Ovary (tissue), 7 donors: ENCODE measurements at regions not wholly inside any gene's neighbourhood (a gene's known extent, or its start where the extent isn't known, plus 50 kb on each side); places are given as distances from the start of the nearest gene placed in this dataset.

ENCODE experiments used
- DNase-seq, 5 donors: peaks; one replicate each; pipeline ENCODE4 v3.0.0-alpha.2; 2019 to 2020
- H3K27ac ChIP-seq, 2 donors: fragments of 200-600 bp; one replicate each; pipeline versions ENCODE4 v1.5.1 to v1.8.0; 2019 to 2022
- H3K27me3 ChIP-seq: fragments of 200-600 bp; one replicate; pipeline ENCODE4 v1.8.0; 2022
- H3K36me3 ChIP-seq: fragments of 200-600 bp; sonication (generic); one replicate; pipeline ENCODE4 v1.5.1; 2019
- H3K4me1 ChIP-seq: one replicate; pipeline ENCODE4 v1.8.1; 2013; ENCODE audit warnings: mild to moderate bottlenecking, moderate library complexity; ENCODE audit not compliant: insufficient read depth
- H3K4me3 ChIP-seq: fragments of 200-600 bp; sonication (generic); one replicate; pipeline ENCODE4 v1.5.1; 2017
- H3K9me3 ChIP-seq, 2 donors: fragments of 200-600 bp in 1 of 2; sonication (generic) in 1 of 2; one replicate each; pipeline versions ENCODE4 v1.5.1 to v1.8.1; 2013 to 2019; ENCODE audit warnings: mild to moderate bottlenecking in 1 of 2, moderate library complexity in 1 of 2
- EP300 ChIP-seq: sonication (generic); formaldehyde crosslinking; IDR thresholded peaks from one replicate; pipeline ENCODE4 v1.6.1; 2017; ENCODE audit warnings: antibody characterized with exemption
- POLR2A ChIP-seq: fragments of 450-650 bp; IDR thresholded peaks from one replicate; pipeline ENCODE4 v1.6.1; 2017; ENCODE audit warnings: antibody characterized with exemption, mild to moderate bottlenecking, moderate library complexity
- WGBS, 3 donors: extraction: QIAGEN DNeasy Blood & Tissue Kit in 1 of 3; methylation state at CpG; one replicate each; pipeline versions ENCODE4 v1.1.5 to v1.1.7; 2013 to 2017; 5-methylcytosine and 5-hydroxymethylcytosine counted together
- intact Hi-C, 4 donors: fragments of 100-400 bp; cut with DNase I; formaldehyde crosslinking; loops; one replicate each; pipeline versions ENCODE4 v1.11.0 to v1.15.1; 2022 to 2023
- TF ChIP-seq, protein P1 (sequence below), 3 donors: fragments of 450-650 bp in 2 of 3; fragments of 200-600 bp in 1 of 3; IDR thresholded peaks; one replicate each; pipeline versions ENCODE4 v1.5.1 to v1.8.0; 2016 to 2022; ENCODE audit warnings: antibody characterized with exemption in 3 of 3, mild to moderate bottlenecking in 1 of 3
- donor health status: DM: no; HTN: no; CAD: no; lungs with moderate emphysema.
- donor health status: DM: no; HTN: no; CAD: no.
- donor health status: Bipolar disorder and iron deficiency.
- donor health status: DM: no; HTN: no; CAD: no.
- donor health status: DM: yes; HTN: yes; CAD: no.

DNA sequence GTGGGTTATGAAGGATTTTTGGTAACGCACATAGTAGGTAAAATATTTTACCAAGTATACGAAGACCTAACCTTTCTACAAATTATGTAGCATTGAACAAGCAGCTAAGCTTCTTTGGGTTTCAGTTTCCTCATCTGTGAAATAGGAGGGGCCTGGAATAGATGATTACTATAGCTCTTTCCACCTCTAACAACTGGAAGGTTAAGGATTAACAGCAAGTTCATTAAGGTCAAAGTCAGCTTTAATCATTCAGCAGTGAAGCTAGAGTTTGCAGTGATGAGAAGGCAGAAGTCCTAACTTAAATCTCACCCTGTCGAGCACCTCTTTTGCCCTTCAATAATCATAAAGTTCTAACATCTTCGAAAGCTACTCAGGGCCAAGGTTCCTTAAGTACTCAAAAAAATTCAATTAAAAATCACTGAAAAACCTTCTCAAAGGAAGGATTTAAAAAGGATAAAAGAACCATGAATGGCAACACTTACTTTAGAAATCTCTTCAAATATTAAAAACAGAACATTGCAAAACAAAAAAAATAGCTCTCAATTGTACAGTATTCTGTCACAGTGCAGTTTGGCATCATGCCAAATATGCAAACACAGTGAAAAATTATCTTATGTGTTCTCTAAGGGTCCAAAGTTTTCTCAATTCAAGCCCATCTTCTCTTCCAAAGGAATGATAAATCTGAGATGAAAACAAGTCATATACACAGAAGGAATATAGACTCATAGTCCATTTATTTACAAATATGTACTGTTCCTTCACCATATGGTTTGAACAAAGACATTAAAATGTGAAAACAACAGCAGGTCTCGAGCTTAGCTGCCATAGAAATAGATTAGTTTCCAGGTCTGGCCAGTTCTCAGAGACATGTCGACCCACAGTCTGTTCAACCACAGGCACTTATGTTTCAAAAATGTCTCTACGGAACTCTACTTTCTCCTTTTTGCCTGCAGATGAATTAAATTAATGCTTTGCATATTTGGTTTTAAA lies 152.0 kb upstream of the SLC13A1 start:
- H3K4me3 ChIP-seq = no peak overlapping the region
- no peaks in the 10 kb centered on the region for H3K27me3 ChIP-seq
- no peak overlapping the region for H3K27ac ChIP-seq
- DNase-seq = no peak
- no peaks in the 10 kb centered on the region for H3K9me3 ChIP-seq
- no peak for TF ChIP-seq POLR2A
- no peak for TF ChIP-seq EP300
- TF ChIP-seq, protein P1, sequence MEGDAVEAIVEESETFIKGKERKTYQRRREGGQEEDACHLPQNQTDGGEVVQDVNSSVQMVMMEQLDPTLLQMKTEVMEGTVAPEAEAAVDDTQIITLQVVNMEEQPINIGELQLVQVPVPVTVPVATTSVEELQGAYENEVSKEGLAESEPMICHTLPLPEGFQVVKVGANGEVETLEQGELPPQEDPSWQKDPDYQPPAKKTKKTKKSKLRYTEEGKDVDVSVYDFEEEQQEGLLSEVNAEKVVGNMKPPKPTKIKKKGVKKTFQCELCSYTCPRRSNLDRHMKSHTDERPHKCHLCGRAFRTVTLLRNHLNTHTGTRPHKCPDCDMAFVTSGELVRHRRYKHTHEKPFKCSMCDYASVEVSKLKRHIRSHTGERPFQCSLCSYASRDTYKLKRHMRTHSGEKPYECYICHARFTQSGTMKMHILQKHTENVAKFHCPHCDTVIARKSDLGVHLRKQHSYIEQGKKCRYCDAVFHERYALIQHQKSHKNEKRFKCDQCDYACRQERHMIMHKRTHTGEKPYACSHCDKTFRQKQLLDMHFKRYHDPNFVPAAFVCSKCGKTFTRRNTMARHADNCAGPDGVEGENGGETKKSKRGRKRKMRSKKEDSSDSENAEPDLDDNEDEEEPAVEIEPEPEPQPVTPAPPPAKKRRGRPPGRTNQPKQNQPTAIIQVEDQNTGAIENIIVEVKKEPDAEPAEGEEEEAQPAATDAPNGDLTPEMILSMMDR (IDR thresholded peaks at IDR 0.05) = no peak
- no peaks in the 10 kb centered on the region for H3K4me1 ChIP-seq
- no peaks in the 10 kb centered on the region for H3K36me3 ChIP-seq
- 68 to 72% (median 72%) methylated on average over 7 of the region's 7 CpGs for WGBS, 3 donors
- intact Hi-C loops = no loop called here

DNA sequence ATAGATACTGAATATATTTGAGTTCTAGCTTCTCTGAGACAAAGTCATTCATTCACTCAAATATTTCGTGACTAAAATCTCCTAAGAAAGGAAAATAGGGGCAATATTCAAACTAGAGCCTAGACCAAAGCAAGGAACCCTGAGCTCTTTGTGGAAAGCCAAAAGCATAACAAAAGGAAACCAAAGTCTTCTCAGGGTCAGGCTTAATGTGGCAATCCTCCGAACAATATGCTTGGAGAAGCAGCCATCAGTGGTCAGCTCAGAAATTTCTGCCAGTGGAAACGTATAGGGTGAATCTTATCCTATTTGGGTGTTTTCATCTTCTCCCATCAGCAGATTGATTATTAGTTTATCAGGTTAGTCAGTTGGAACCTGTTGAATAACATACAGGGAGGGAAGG lies 151.3 kb upstream of the SLC13A1 start:
- H3K36me3 ChIP-seq = no peaks in the 10 kb centered on the region
- no peak for DNase-seq
- 88 to 95% (median 94%) methylated on average over 3 of the region's 3 CpGs for WGBS, 3 donors
- H3K27ac ChIP-seq = no peak overlapping the region
- H3K4me3 ChIP-seq = no peak overlapping the region
- no peaks in the 10 kb centered on the region for H3K9me3 ChIP-seq
- H3K4me1 ChIP-seq = no peaks in the 10 kb centered on the region
- H3K27me3 ChIP-seq = no peaks in the 10 kb centered on the region
- intact Hi-C loops = no loop called here
- TF ChIP-seq EP300 (no peak), POLR2A (no peak)
- TF ChIP-seq, protein P1 (IDR thresholded peaks at IDR 0.05) = no peak

DNA sequence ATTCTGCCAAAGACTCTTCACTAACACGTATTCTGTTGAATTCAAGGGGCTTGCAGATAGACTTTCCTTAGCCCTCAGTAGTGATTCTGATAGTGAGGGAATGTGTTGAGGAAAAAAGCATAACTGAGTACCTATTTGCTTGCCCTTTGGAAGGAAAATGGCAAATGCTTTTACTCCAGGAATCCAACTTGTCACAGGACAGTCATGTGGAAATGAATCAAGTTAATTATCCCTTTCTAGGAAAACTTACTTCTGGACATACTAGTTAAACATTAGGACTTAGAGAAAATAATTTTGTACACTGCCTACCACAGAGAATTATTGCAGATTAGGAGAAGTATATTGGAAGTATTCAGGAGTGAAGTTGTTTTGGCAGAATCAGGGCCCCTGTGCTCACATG lies 148.9 kb upstream of the SLC13A1 start:
- H3K27ac ChIP-seq = no peak overlapping the region
- TF ChIP-seq, protein P1 (IDR thresholded peaks at IDR 0.05) = no peak
- TF ChIP-seq POLR2A (no peak), EP300 (no peak)

DNA sequence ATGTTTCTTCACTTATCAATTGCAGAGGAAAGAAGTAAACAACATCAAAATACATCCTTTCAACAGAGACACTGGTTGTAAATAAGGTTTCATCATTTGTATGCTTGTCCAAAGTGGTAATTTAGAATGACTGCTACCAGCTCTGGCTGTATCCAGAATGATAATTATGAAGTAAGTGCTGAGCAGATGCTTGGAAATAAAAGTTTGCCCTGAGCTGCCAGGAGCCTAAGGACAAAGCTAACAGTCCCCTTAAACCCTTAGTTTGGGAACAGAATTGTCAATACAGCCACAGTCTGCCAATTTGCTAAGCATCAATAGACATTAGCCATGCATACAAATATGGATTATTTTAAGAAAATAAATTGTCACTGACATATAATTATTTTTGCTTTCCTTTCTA lies 147.0 kb upstream of the SLC13A1 start:
- TF ChIP-seq, protein P1 (IDR thresholded peaks at IDR 0.05) = no peak
- TF ChIP-seq POLR2A = no peak
- TF ChIP-seq EP300 = no peak
- DNase-seq = no peak
- H3K9me3 ChIP-seq = no peaks in the 10 kb centered on the region
- H3K4me3 ChIP-seq = no peak overlapping the region
- no peaks in the 10 kb centered on the region for H3K36me3 ChIP-seq
- H3K4me1 ChIP-seq = no peaks in the 10 kb centered on the region
- no peak overlapping the region for H3K27ac ChIP-seq
- H3K27me3 ChIP-seq = no peaks in the 10 kb centered on the region
- intact Hi-C loops = no loop called here

More for the DNA sequence above, 148.9 kb upstream of the SLC13A1 start:
- Histone ChIP-seq H3K4me1 (no peaks in the 10 kb centered on the region), H3K9me3 (no peaks in the 10 kb centered on the region), H3K27me3 (no peaks in the 10 kb centered on the region), H3K36me3 (no peaks in the 10 kb centered on the region), H3K4me3 (no peak overlapping the region)
- intact Hi-C loops = no loop called here
- no peak for DNase-seq
- WGBS, 3 donors = 74 to 88% (median 86%) methylated on average over 1 of the region's 1 CpG
